A549 (cell line): ENCODE measurements at regions not wholly inside any gene's neighbourhood (a gene's known extent, or its start where the extent isn't known, plus 50 kb on each side); places are given as distances from the start of the nearest gene placed in this dataset.

Experiments
- CTCF ChIP-seq: fragments of >200 bp; sonication (Bioruptor Twin); formaldehyde crosslinking; IDR thresholded peaks from 3 replicates; pipeline ENCODE4 v1.5.1; 2016
- MYC ChIP-seq: IDR thresholded peaks from 2 replicates; pipeline ENCODE4 v1.6.1; 2012; ENCODE audit warnings: mild to moderate bottlenecking, inconsistent platforms, low read length, improper control_type of control experiment, borderline replicate concordance
- NR3C1 ChIP-seq: fragments of >200 bp; sonication (Bioruptor Twin); formaldehyde crosslinking; IDR thresholded peaks from 3 replicates; pipeline ENCODE4 v1.6.1; 2017
- REST ChIP-seq: fragments of 200-600 bp; sonication (generic); IDR thresholded peaks from 2 replicates; pipeline ENCODE4 v1.6.1; 2016; ENCODE audit warnings: antibody characterized with exemption, mild to moderate bottlenecking, moderate library complexity

GRCh38 chr5:74169701-74170100, 470.8 kb downstream of the ENC1 start:
- TF ChIP-seq NR3C1 (no peak), REST (no peak), CTCF (no peak), MYC (no peak)
